GM19240 (cell line): ENCODE measurements at regions not wholly inside any gene's neighbourhood (a gene's known extent, or its start where the extent isn't known, plus 50 kb on each side); places are given as distances from the start of the nearest gene placed in this dataset.

Experiments
- DNase-seq: peaks from one replicate; pipeline ENCODE4 v3.0.0; 2011; ENCODE audit warnings: low spot score; ENCODE audit not compliant: insufficient read length

DNA sequence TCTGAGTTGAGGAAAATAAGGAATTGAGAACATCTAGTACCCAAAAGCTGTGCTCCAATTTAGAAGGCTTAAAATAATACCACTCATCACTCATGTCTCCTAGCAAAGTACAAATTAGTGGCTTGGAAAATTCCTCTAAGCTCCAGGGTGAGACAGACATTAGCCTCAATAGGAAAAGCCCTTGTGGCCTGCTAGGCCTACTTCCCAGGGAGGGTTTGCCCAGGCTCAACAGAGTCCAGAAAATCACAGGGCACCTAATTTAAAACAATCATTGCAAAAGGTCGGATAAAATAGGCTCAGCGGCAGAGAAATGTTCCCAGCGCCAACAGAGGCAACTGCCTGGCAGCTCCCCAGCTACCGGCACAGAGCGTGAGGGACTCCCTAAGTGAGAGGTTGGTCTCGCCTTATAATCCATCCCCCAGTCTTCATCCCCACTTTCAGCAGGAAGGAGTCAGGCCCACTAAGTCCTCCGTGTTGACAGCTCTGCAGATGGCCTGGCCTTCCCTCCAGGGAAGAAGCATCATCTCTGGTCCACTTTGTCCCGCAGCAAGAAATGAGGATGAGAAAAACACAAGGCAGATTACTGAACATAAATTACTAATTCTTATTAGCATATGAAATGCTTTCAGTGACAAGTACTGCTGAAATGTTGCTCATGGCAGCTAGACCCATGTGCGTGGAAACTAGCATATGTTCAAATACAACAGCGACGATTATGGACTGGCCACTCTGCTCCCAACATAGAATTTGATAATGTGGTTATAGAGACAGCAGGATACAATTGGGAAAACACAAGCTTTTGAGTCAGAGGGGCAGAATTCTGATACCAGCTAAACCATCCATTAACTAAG lies 1177.7 kb upstream of the AUTS2 start:
- no peak for DNase-seq

DNA sequence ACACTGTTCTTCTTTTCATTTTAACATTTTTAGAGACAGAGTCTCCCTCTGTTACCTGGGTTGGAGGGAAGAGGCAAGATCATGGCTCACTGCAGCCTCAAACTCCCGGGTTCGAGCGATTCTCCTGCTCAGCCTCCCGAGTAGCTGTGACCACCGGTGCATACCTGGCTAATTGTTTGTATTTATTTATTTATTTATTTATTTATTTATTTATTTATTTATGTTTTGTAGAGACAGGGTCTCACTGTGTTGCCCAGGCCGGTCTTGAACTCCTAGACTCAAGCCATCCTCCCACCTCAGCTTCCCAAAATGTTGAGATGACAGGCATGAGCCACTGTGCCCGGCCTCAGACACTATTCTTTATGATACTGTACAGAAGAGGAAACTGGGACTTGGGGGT lies 1176.6 kb upstream of the AUTS2 start:
- no peak for DNase-seq

- no peak for DNase-seq
Observed at GRCh38 chr7:68422281-68422680, 1176.0 kb upstream of the AUTS2 start.

DNA sequence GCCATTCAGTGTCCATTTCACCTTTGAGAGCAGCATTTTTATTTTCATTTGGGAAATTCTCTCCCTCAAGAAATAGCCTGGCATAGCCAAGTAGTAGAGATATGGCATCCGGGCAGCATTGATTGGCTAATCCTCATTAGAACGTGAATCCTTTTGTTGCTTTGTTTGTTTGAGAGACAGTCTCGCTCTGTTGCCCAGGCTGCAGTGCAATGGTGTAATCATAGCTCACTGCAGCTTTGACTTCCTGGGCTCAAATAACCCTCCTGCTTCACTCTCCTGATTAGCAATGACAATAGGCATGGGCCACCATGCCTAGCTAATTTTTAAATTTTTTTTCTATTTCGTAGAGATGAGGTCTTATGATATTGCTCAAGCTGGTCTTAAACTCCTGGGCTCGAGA lies 1174.9 kb upstream of the AUTS2 start:
- no peak for DNase-seq

DNA sequence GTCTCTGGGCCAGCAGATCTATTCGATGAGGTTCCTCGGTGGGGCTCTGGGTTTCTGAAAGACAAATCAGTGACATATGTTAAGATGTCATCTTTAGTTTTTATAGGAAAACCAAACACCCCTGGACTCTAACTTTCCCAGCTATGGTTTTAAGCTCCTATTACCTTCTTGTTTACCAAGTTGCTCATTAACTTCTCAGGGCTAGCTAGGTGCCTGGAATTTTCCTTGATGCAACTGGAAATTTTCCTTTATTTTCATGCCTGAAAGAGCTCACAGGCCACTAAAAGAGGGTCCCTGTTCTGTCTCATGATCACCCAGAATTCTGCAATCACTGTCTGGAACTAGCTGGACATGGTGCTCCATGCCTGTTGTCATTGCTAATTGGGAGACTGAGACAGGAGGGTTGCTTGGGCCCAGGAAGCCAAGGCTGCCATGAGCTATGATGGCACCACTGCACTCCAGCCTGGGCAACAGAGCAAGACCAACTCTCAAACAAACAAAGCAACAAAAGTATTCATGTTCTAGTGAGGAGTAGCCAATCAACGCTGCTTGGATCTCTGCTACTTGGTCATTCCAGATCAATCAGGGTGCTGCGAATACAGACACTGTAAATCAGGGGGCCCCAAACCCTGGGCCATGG lies 1173.5 kb upstream of the AUTS2 start:
- DNase-seq: no peak

- no peak for DNase-seq
Observed at GRCh38 chr7:68425377-68425776, 1172.9 kb upstream of the AUTS2 start.

DNA sequence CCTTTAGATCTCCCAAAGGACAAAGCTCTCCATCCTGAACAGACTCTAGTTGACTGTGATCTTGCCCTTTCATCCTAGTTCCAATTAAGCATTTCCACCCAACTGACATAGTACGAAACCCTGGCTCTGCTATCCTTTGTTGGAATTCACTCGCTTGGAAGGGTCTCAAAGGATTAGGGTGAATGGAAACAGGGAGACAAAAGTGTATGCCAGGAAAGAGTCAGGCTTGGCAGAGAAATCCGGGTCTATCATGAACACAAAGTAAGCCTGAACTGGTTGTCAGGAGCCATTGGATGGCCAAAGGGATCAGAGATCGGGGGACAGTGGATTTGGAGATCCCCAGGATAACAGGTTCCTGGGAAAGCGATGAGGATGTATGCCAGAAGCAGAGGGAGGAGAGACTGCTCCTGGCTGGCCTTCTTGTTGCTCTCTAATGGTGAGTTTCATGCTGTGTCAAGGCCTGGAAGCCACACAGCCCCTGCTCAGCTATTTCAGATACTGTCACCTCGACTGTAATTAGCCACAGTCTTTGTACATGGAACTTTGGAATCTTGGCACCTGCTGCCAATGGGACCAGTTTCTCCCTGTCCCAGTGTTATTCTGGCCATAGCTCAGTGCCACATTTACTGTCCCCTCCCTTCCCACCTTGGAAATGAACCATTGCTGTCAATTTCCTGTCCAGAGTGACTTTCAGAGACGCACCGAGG lies 1168.7 kb upstream of the AUTS2 start:
- no peak for DNase-seq

DNA sequence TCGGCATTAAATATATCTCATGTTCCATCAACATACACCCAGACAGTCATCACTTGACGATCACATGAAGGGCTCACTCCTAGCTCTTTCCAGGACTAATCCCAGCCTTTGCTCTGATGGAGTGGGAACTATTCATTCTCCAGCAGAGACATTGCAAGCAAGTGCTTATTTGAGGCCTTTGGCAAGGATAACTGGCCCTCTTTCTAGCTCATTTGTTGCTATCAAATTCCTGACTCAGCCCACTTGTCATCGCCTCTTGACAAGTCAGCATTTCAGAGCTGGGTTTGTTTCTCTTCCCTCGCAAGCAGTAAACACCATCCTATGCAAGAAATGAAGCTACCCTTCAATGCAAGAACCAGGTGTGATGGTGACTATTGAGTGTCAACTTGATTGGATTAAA lies 1165.7 kb upstream of the AUTS2 start:
- no peak for DNase-seq

- no peak for DNase-seq
Observed at GRCh38 chr7:68433462-68434070, 1164.7 kb upstream of the AUTS2 start.

- no peak for DNase-seq
Observed at GRCh38 chr7:68434857-68435256, 1163.4 kb upstream of the AUTS2 start.

DNA sequence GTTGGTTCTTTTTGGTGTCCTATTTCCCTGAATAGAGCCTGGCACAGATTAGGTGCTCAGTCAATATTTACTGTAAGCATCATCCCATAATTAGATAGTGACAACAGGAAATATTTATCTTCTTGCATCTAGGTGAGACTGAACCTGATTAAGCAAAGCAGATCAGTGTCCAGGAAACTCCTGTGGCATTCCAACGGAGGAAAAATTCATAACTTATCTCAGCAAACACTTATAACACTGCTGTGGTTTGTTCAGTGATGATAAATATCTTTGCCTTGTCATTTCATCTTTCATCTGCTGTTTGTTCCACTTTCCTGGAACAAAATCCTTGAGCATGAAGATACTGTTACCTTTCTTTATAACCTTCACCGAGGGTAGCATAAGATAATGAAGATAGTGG lies 1160.3 kb upstream of the AUTS2 start:
- no peak for DNase-seq

DNA sequence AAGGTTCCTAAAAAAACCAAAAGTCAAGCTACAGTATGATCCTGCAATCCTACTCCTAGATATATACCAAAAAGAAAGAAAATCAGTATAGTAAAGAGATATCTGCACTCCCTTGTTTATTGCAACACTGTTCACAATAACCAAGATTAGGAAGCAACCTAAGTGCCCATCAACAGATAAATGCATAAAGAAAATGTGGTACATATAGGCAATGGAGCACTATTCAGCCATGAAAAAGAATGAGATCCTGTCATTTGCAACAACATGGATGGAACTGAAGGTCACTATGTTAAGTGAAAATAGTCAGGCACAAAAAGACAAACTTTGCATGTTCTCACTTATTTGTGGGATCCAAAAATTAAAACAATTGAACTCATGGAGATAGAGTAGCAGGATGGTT lies 1159.5 kb upstream of the AUTS2 start:
- no peak for DNase-seq

DNA sequence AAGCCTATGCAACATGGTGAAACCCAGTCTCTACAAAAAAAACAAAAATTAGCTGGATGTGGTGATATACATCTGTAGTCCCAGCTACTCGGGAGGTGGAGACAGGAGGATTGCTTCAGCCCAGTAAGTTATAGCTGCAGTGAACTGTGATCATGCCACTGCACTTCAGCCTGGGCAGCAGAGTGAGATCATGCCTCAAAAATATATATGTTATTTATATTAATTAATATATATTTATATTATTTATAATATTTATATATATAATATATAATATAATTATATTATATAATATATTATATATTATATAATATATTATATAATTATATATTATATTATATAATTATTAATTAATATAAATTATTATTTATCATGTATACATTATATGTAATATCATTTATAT lies 1158.4 kb upstream of the AUTS2 start:
- no peak for DNase-seq

DNA sequence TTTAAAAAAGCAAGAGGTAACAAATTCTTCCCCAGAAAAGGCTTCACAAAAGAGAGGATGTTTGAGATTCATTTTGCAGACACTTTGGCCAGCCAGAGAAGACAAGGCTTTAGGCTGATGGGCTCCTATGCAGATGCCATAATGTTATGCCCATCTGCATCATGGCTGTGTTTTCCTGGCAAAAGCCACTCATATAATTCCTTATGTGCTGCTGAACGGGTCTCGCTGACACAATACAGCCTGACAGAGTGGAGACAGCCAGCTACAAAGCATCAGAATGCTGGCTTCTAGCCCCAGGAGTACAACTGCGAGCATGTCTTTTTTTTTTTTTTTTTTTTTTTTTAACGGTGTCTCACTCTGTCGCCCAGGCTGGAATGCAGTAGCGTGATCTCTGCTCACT lies 1157.4 kb upstream of the AUTS2 start:
- no peak for DNase-seq

- no peak for DNase-seq
Observed at GRCh38 chr7:68441645-68442044, 1156.6 kb upstream of the AUTS2 start.

DNA sequence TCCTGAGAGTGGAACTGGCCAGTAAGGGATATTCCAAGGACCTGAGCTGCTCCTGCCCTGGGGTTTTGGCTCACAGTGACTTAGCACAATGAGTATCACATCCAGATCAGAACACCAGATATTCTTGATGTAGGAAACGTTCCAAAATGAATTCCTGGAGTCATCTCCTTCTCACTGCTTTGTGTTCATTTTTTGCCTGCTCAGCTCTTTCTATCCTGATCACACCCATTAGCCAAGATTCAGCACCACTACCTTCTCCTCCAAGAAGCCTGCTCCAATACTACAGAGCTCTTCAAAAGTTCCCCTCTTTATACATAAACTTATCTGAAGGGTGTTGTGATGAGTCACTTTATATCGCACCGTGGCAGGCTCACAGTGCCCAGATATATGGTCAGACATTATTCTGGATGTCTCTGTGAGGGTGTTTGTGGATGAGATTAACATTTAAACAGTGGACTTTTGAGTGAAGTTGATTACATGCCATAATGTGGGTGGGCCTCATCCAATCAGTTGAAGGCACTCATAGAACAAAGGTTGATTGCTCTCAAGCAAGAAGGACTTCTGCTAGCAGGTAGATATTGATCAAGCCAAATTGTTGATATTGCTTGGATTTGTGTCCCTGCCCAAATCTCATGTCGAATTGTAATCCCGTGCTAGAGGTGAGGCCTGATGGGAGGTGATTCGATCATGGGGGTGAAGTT lies 1155.2 kb upstream of the AUTS2 start:
- no peak for DNase-seq

DNA sequence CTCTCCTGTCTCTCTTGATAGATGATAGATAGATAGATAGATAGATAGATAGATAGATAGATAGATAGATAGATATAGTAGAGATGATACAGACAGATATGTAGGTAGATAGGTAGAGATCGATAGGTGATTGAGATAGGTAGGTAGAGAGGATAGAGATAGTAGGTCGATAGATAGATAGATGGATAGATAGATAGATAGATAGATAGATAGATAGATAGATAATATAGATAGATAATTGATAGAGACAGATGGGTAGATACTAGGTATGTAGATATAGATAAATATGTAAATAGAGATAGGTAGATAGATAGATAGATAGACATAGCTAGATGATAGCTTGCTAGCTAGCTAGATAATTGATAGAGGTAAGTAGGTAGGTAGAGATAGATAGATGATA lies 1154.2 kb upstream of the AUTS2 start:
- no peak for DNase-seq

DNA sequence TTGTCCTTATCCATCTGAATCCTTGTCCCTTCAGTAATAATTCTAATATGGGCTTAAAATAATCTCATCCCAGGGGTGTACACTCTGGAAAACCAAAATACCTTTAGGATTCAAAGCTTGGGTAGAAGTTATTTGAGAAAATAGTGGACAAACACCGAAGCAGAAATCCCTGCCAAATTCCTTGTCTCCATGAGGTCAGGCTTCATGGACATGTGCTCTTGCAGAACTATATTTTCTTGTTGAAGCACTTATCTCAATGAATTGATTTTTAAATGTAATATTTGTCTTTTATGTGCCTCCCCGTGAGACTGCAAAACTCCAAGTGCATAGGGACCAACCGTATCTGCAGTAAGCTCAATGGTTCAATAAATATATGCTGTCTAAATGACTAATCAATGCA lies 1153.3 kb upstream of the AUTS2 start:
- DNase-seq: no peak

DNA sequence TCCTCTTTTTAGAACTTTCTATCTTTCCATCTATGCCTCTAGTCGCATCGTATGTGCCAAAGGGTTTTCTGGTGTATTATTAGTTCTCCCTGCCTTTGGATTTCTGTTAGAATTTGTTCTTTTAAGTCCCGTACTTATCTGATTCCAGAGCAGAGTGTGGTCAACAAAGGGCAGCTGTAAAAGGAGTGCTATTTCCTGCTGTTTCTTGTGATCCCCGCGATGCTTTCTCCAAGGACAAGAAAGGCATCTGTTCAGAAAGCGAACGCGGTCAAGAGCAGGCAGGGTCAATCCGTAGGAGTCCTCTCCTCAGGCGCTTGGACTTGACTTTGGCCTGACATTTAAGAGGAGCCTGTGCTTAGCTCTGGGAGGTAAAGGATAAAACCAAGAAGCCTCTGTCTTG lies 1152.1 kb upstream of the AUTS2 start:
- DNase-seq: no peak

DNA sequence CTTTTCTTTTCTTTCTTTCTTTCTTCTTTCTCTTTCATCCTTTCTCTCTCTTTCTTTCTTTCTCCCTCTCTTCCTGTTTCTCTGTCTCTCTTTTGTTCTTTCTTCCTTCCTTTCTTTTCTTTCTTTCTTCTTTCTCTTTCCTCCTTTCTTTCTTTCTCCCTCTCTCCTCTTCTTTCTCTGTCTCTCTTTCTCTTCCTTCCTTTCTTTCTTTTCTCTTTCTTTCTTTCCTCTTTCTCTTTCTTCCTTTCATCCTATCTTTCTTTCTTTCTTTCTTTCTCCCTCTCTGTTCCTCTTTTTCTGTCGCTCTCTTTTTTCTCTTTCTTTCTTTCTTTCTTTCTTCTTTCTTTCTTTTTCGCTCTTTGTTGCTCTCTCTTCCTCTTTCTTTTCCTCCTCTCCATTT lies 1149.2 kb upstream of the AUTS2 start:
- DNase-seq: no peak

GRCh38 chr7:68449816-68450215 lies 1148.5 kb upstream of the AUTS2 start:
- DNase-seq: no peak
